ENCODE measurements at regions not wholly inside any gene's neighbourhood (a gene's known extent, or its start where the extent isn't known, plus 50 kb on each side); places are given as distances from the start of the nearest gene placed in this dataset.

DNA sequence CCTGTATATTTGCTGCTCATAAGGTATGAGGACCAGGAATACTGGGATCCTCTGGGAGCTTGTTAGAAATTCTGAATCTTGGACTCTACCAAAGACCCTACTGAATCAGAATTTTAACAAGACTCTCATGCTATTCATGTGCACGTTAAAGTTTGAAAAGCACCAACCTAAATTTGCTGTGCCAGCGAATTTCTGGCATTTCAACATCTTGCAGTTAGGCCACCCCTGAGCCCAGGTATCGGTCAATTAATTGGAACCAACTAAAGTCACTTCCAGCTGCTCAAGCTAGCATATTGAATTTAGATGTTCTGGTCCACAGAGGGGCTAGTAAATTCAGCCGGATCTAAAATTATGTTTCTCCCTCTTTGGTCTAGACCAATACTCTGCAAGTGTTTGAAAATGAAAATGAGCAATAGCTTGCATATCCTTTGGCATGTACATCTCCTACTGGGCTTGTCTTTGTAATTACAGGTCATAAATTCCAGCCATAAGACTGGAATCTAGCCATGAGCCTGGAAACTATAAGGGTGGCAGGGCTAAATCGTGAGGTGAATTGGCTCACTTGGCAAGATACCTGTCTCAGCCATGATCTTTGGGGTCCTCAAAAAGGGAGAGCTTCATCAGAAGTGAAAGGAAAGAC lies 72.4 kb downstream of the SKA1 start:
- H3K9me3 ChIP-seq (ENCODE audit: low read length) = no peaks in the 10 kb centered on the region
- no peaks in the 10 kb centered on the region for H3K9me2 ChIP-seq (ENCODE audit: insufficient read depth, low read length)
- TF ChIP-seq EP300 (conservative IDR thresholded peaks at IDR 0.05; ENCODE audit: poor library complexity, severe bottlenecking) = no peak
- TF ChIP-seq MXI1 (conservative IDR thresholded peaks at IDR 0.05; ENCODE audit: poor library complexity, severe bottlenecking) = no peak
- no peak for TF ChIP-seq RAD21 (conservative IDR thresholded peaks at IDR 0.05)
- no peak for TF ChIP-seq POLR2AphosphoS5 (IDR thresholded peaks at IDR 0.05)
- TF ChIP-seq TAF1 (IDR thresholded peaks at IDR 0.05; ENCODE audit: low read depth) = no peak
- no peak for TF ChIP-seq CTCF (IDR thresholded peaks at IDR 0.05; ENCODE audit: poor library complexity, severe bottlenecking)
- TF ChIP-seq, protein P1, sequence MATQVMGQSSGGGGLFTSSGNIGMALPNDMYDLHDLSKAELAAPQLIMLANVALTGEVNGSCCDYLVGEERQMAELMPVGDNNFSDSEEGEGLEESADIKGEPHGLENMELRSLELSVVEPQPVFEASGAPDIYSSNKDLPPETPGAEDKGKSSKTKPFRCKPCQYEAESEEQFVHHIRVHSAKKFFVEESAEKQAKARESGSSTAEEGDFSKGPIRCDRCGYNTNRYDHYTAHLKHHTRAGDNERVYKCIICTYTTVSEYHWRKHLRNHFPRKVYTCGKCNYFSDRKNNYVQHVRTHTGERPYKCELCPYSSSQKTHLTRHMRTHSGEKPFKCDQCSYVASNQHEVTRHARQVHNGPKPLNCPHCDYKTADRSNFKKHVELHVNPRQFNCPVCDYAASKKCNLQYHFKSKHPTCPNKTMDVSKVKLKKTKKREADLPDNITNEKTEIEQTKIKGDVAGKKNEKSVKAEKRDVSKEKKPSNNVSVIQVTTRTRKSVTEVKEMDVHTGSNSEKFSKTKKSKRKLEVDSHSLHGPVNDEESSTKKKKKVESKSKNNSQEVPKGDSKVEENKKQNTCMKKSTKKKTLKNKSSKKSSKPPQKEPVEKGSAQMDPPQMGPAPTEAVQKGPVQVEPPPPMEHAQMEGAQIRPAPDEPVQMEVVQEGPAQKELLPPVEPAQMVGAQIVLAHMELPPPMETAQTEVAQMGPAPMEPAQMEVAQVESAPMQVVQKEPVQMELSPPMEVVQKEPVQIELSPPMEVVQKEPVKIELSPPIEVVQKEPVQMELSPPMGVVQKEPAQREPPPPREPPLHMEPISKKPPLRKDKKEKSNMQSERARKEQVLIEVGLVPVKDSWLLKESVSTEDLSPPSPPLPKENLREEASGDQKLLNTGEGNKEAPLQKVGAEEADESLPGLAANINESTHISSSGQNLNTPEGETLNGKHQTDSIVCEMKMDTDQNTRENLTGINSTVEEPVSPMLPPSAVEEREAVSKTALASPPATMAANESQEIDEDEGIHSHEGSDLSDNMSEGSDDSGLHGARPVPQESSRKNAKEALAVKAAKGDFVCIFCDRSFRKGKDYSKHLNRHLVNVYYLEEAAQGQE (IDR thresholded peaks at IDR 0.05; ENCODE audit: borderline replicate concordance) = no peak
- TF ChIP-seq SMC3 (conservative IDR thresholded peaks at IDR 0.05; ENCODE audit: poor library complexity) = no peak
- no peak for TF ChIP-seq EZH2 (IDR thresholded peaks at IDR 0.05; ENCODE audit: borderline replicate concordance, insufficient read depth, low read length, poor library complexity, severe bottlenecking)
- H3F3A ChIP-seq (ENCODE audit: insufficient read depth, low read length, poor library complexity, severe bottlenecking) = no peaks in the 10 kb centered on the region
- no peak overlapping the region for H3K27ac ChIP-seq (ENCODE audit: low read length)
- H3K9ac ChIP-seq (ENCODE audit: low read length) = no peak overlapping the region
- no peak overlapping the region for H3K4me3 ChIP-seq (ENCODE audit: low read length)
- no peak overlapping the region for H3K4me2 ChIP-seq (ENCODE audit: low read length)
- H3K36me3 ChIP-seq (ENCODE audit: insufficient read depth, low read length) = no peaks in the 10 kb centered on the region
- H3K79me2 ChIP-seq (replicated peaks; ENCODE audit: insufficient read depth, low read length) = no peaks in the 10 kb centered on the region
- no peaks in the 10 kb centered on the region for H4K20me1 ChIP-seq (ENCODE audit: insufficient read depth)
- H2AFZ ChIP-seq (ENCODE audit: low read depth, low read length) = no peak overlapping the region
- H3K27me3 ChIP-seq (ENCODE audit: insufficient read depth, low read depth, low read length) = no peaks in the 10 kb centered on the region

- Histone ChIP-seq H3K79me2 (replicated peaks; ENCODE audit: insufficient read depth, low read length) (no peaks in the 10 kb centered on the region), H4K20me1 (ENCODE audit: insufficient read depth) (no peaks in the 10 kb centered on the region), H3K4me3 (ENCODE audit: low read length) (no peak overlapping the region), H3K9ac (ENCODE audit: low read length) (no peak overlapping the region), H3K4me2 (ENCODE audit: low read length) (no peak overlapping the region), H3F3A (ENCODE audit: insufficient read depth, low read length, poor library complexity, severe bottlenecking) (no peaks in the 10 kb centered on the region), H3K27ac (ENCODE audit: low read length) (no peak overlapping the region), H2AFZ (ENCODE audit: low read depth, low read length) (no peak overlapping the region), H3K9me2 (ENCODE audit: insufficient read depth, low read length) (no peaks in the 10 kb centered on the region), H3K9me3 (ENCODE audit: low read length) (no peaks in the 10 kb centered on the region), H3K36me3 (ENCODE audit: insufficient read depth, low read length) (no peaks in the 10 kb centered on the region), H3K27me3 (ENCODE audit: insufficient read depth, low read depth, low read length) (no peaks in the 10 kb centered on the region)
- no peak for TF ChIP-seq EZH2 (IDR thresholded peaks at IDR 0.05; ENCODE audit: borderline replicate concordance, insufficient read depth, low read length, poor library complexity, severe bottlenecking)
- TF ChIP-seq MXI1 (conservative IDR thresholded peaks at IDR 0.05; ENCODE audit: poor library complexity, severe bottlenecking) = no peak
Observed at GRCh38 chr18:50447952-50448351, 73.1 kb downstream of the SKA1 start.
